ENCODE measurements at regions not wholly inside any gene's neighbourhood (a gene's known extent, or its start where the extent isn't known, plus 50 kb on each side); places are given as distances from the start of the nearest gene placed in this dataset.

DNA sequence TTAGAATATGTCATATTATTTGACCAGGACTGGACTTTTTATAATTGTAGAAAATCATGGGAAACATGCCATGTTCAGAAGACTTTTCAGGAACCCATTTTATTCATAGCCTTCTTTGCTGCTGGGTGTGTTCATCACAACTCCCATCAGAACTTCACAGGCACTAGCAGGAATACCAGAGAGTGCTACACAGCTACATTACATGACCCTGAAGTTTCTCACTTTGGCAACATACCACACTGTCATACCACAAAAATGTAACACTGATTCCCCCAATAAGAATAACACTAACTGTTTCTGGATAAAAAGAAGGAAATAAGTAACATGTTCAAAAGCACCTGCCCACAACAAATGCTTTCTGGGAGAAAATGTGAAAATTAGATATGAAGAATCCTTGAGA is 405.4 kb downstream of the CDH2 start:
- TF ChIP-seq, protein P1, sequence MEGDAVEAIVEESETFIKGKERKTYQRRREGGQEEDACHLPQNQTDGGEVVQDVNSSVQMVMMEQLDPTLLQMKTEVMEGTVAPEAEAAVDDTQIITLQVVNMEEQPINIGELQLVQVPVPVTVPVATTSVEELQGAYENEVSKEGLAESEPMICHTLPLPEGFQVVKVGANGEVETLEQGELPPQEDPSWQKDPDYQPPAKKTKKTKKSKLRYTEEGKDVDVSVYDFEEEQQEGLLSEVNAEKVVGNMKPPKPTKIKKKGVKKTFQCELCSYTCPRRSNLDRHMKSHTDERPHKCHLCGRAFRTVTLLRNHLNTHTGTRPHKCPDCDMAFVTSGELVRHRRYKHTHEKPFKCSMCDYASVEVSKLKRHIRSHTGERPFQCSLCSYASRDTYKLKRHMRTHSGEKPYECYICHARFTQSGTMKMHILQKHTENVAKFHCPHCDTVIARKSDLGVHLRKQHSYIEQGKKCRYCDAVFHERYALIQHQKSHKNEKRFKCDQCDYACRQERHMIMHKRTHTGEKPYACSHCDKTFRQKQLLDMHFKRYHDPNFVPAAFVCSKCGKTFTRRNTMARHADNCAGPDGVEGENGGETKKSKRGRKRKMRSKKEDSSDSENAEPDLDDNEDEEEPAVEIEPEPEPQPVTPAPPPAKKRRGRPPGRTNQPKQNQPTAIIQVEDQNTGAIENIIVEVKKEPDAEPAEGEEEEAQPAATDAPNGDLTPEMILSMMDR (IDR thresholded peaks at IDR 0.05; ENCODE audit: insufficient read depth, low read depth, low read length): no peak
- TF ChIP-seq EZH2 (IDR thresholded peaks at IDR 0.05; ENCODE audit: insufficient read depth, low read length): no peak

Data from astrocyte (in vitro differentiated cells and primary cell).